ENCODE measurements at regions not wholly inside any gene's neighbourhood (a gene's known extent, or its start where the extent isn't known, plus 50 kb on each side); places are given as distances from the start of the nearest gene placed in this dataset.

DNA sequence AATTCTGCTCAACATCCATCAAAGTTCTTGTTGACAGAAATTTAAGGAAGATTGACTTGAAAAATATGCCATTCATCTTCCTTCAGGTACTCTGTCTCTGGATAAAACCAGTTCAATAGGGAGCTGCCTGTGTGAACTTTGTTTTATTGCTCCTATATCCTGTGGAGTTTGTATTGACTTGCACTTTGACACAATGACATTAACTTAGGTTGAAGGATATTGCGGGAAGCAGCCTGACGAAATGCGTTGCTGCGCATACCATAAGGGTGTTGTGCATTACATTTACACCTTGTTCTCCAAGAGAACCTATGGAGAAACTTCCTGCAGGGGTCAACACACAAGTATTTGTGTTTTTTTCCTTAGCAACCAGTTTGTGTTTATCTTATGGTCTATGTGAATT is 185.4 kb upstream of the GRIK2 start:
- no CpG with 5 or more reads among the region's 4 CpGs for WGBS (ENCODE audit: extremely low coverage, insufficient read length, low lambda C conversion rate)
- DNase-seq: no peak

More for the DNA sequence above, 185.4 kb upstream of the GRIK2 start:
- Histone ChIP-seq H4K20me1 (ENCODE audit: control insufficient read depth, insufficient read depth, insufficient read length) (no peaks in the 10 kb centered on the region), H3K14ac (ENCODE audit: insufficient read depth, low read length) (no peak overlapping the region), H3T11ph (ENCODE audit: low read length) (no peak overlapping the region), H3K18ac (ENCODE audit: insufficient read length, low read depth, low read length) (no peak overlapping the region), H2BK120ac (ENCODE audit: low read depth, low read length, poor library complexity, severe bottlenecking) (no peak overlapping the region), H3K9ac (ENCODE audit: extremely low read depth, insufficient read length, low read length) (no peak overlapping the region), H3K79me1 (ENCODE audit: insufficient read depth, low read depth, low read length, poor library complexity, severe bottlenecking) (no peaks in the 10 kb centered on the region), H3K9me3 (ENCODE audit: control insufficient read depth, low read depth, low read length) (no peaks in the 10 kb centered on the region), H2BK20ac (ENCODE audit: low read depth, low read length, poor library complexity, severe bottlenecking) (no peak overlapping the region), H2AFZ (ENCODE audit: low read length) (no peak overlapping the region), H4K8ac (replicated peaks; ENCODE audit: insufficient read length, low read depth, low read length) (no peak overlapping the region), H3K27me3 (ENCODE audit: insufficient read depth, low read length) (no peaks in the 10 kb centered on the region), H3K56ac (ENCODE audit: insufficient read length, low read depth, low read length) (no peak overlapping the region), H2BK12ac (ENCODE audit: insufficient read length, low read depth, low read length) (no peak overlapping the region), H2BK5ac (ENCODE audit: insufficient read length, low read length) (no peak overlapping the region), H2AK5ac (ENCODE audit: insufficient read length, low read length) (no peak overlapping the region), H3K27ac (ENCODE audit: insufficient read length, low read depth, low read length) (no peak overlapping the region), H3K4ac (ENCODE audit: low read depth, low read length) (no peak overlapping the region), H3K23me2 (ENCODE audit: insufficient read length, low read depth, low read length, poor library complexity, severe bottlenecking) (no peaks in the 10 kb centered on the region), H4K5ac (ENCODE audit: insufficient read length, low read depth, low read length) (no peak overlapping the region), H3K4me1 (ENCODE audit: insufficient read depth, low read length) (no peaks in the 10 kb centered on the region), H3K23ac (ENCODE audit: insufficient read length, low read depth, low read length) (no peak overlapping the region), H2BK15ac (ENCODE audit: low read depth, low read length) (no peak overlapping the region), H3K4me2 (ENCODE audit: insufficient read depth, insufficient read length, low read length) (no peak overlapping the region), H3K79me2 (ENCODE audit: insufficient read depth, low read length) (no peaks in the 10 kb centered on the region), H4K91ac (ENCODE audit: insufficient read length, low read depth, low read length) (no peak overlapping the region)
- no peak overlapping the region for H3K27ac Mint-ChIP-seq
- no peaks in the 10 kb centered on the region for H3K4me1 Mint-ChIP-seq
- H3K9me3 Mint-ChIP-seq: no peaks in the 10 kb centered on the region
- TF ChIP-seq, protein P1, sequence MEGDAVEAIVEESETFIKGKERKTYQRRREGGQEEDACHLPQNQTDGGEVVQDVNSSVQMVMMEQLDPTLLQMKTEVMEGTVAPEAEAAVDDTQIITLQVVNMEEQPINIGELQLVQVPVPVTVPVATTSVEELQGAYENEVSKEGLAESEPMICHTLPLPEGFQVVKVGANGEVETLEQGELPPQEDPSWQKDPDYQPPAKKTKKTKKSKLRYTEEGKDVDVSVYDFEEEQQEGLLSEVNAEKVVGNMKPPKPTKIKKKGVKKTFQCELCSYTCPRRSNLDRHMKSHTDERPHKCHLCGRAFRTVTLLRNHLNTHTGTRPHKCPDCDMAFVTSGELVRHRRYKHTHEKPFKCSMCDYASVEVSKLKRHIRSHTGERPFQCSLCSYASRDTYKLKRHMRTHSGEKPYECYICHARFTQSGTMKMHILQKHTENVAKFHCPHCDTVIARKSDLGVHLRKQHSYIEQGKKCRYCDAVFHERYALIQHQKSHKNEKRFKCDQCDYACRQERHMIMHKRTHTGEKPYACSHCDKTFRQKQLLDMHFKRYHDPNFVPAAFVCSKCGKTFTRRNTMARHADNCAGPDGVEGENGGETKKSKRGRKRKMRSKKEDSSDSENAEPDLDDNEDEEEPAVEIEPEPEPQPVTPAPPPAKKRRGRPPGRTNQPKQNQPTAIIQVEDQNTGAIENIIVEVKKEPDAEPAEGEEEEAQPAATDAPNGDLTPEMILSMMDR (conservative IDR thresholded peaks at IDR 0.05): no peak
- no peaks in the 10 kb centered on the region for H3K36me3 Mint-ChIP-seq (ENCODE audit: insufficient read depth in 1 of 3, low read depth in 3 of 3)
- H3K27me3 Mint-ChIP-seq (ENCODE audit: low read depth): no peaks in the 10 kb centered on the region
- no peak overlapping the region for H3K4me3 Mint-ChIP-seq

Measured in H9 (cell line).